GM23338 (cell line): ENCODE measurements at regions not wholly inside any gene's neighbourhood (a gene's known extent, or its start where the extent isn't known, plus 50 kb on each side); places are given as distances from the start of the nearest gene placed in this dataset.

Experiments used
- ATAC-seq: fragments of 200-7000 bp; cut with Tn5 transposase; 3 replicates; pipeline ENCODE4 v1.9.1; 2020
- DNase-seq: peaks from one replicate; pipeline ENCODE4 v3.0.0-alpha.2; 2015; ENCODE audit warnings: low spot score
- H2AFZ ChIP-seq: fragments of 200-600 bp; sonication (generic); 2 replicates; pipeline ENCODE4 v1.8.0; 2016; ENCODE audit warnings: antibody characterized with exemption, mild to moderate bottlenecking, moderate library complexity
- H3F3A ChIP-seq: fragments of 200-600 bp; sonication (generic); replicated peaks from 2 replicates; pipeline ENCODE4 v1.8.0; 2017; ENCODE audit warnings: antibody characterized with exemption, mixed run types, low read depth
- H3K27ac ChIP-seq: fragments of 200-600 bp; sonication (generic); 2 replicates; pipeline ENCODE4 v1.6.1; 2016; ENCODE audit warnings: low read depth
- H3K27me3 ChIP-seq: fragments of 200-600 bp; sonication (generic); 2 replicates; pipeline ENCODE4 v1.8.0; 2016; ENCODE audit warnings: mild to moderate bottlenecking, mixed run types, moderate library complexity; ENCODE audit not compliant: insufficient read depth
- H3K36me3 ChIP-seq: fragments of 200-600 bp; sonication (generic); 2 replicates; pipeline ENCODE4 v1.8.0; 2016; ENCODE audit warnings: mild to moderate bottlenecking; ENCODE audit not compliant: insufficient read depth
- H3K4me1 ChIP-seq: fragments of 200-600 bp; sonication (generic); 2 replicates; pipeline ENCODE4 v1.8.0; 2016; ENCODE audit warnings: mild to moderate bottlenecking, moderate library complexity; ENCODE audit not compliant: insufficient read depth
- H3K4me2 ChIP-seq: fragments of 200-600 bp; sonication (generic); 2 replicates; pipeline ENCODE4 v1.7.1; 2017; ENCODE audit warnings: mixed run types
- H3K4me3 ChIP-seq: fragments of 200-600 bp; sonication (generic); 2 replicates; pipeline ENCODE4 v1.6.1; 2016; ENCODE audit warnings: mixed run types
- H3K79me2 ChIP-seq: fragments of 200-600 bp; sonication (generic); replicated peaks from 2 replicates; pipeline ENCODE4 v1.8.0; 2017; ENCODE audit warnings: mild to moderate bottlenecking; ENCODE audit not compliant: insufficient read depth
- H3K9me2 ChIP-seq: fragments of 200-600 bp; sonication (generic); 2 replicates; pipeline ENCODE4 v1.8.0; 2017; ENCODE audit not compliant: insufficient read depth
- H4K20me1 ChIP-seq: fragments of 200-600 bp; sonication (generic); replicated peaks from 2 replicates; pipeline ENCODE4 v1.8.0; 2017; ENCODE audit warnings: mild to moderate bottlenecking; ENCODE audit not compliant: insufficient read depth
- H3K27ac Mint-ChIP-seq: 2 replicates; pipeline ENCODE4 v1.8.0; 2020; ENCODE audit warnings: inconsistent platforms, mild to moderate bottlenecking, moderate library complexity, mixed read lengths
- H3K27me3 Mint-ChIP-seq: 3 replicates; pipeline ENCODE4 v1.8.0; 2022; ENCODE audit warnings: low read depth, mild to moderate bottlenecking, moderate library complexity, mixed read lengths, inconsistent platforms; ENCODE audit not compliant: insufficient read depth, poor library complexity
- H3K36me3 Mint-ChIP-seq: 3 replicates; pipeline ENCODE4 v1.8.0; 2021; ENCODE audit warnings: low read depth, mild to moderate bottlenecking, inconsistent platforms, moderate library complexity, mixed read lengths
- H3K4me1 Mint-ChIP-seq: 3 replicates; pipeline ENCODE4 v1.8.0; 2020; ENCODE audit warnings: mild to moderate bottlenecking, inconsistent platforms, mixed read lengths
- H3K4me3 Mint-ChIP-seq: 3 replicates; pipeline ENCODE4 v1.8.0; 2021; ENCODE audit warnings: moderate library complexity, mild to moderate bottlenecking, inconsistent platforms, mixed read lengths
- H3K9me3 Mint-ChIP-seq: 3 replicates; pipeline ENCODE4 v1.8.0; 2020; ENCODE audit warnings: moderate library complexity, mild to moderate bottlenecking, inconsistent platforms, mixed read lengths
- CREB1 ChIP-seq: fragments of 250-450 bp; sonication (Bioruptor Pico); IDR thresholded peaks from 2 replicates; pipeline ENCODE4 v1.5.0; 2020; ENCODE audit warnings: low read depth, mild to moderate bottlenecking, moderate library complexity
- CTCF ChIP-seq, 2 experiments: fragments of 200-600 bp in 1 of 2; sonication (generic) in 1 of 2; conservative IDR thresholded peaks; 2 replicates each; pipeline versions ENCODE4 v1.5.1 to v1.6.1; 2016 to 2017; ENCODE audit warnings: antibody characterized with exemption in 2 of 2, low read depth in 2 of 2, mild to moderate bottlenecking in 2 of 2, moderate library complexity in 1 of 2
- ETS1 ChIP-seq: IDR thresholded peaks from 2 replicates; pipeline ENCODE4 v1.6.1; 2016; ENCODE audit warnings: antibody characterized with exemption
- EZH2phosphoT487 ChIP-seq: fragments of 200-600 bp; sonication (generic); IDR thresholded peaks from one replicate; pipeline ENCODE4 v1.8.1; 2018; ENCODE audit warnings: antibody characterized with exemption; ENCODE audit not compliant: unreplicated experiment
- JUNB ChIP-seq: IDR thresholded peaks from one replicate; pipeline ENCODE4 v1.6.1; 2016; ENCODE audit warnings: antibody characterized with exemption; ENCODE audit not compliant: unreplicated experiment
- NANOG ChIP-seq: IDR thresholded peaks from 2 replicates; pipeline ENCODE4 v1.6.1; 2016; ENCODE audit warnings: antibody characterized with exemption, borderline replicate concordance
- POLR2AphosphoS5 ChIP-seq: IDR thresholded peaks from 2 replicates; pipeline ENCODE4 v1.6.1; 2016; ENCODE audit warnings: antibody characterized with exemption, low read depth
- ZNF114 ChIP-seq: fragments of 250-450 bp; sonication (Bioruptor Pico); IDR thresholded peaks from 2 replicates; pipeline ENCODE4 v1.5.0; 2020; ENCODE audit warnings: mild to moderate bottlenecking, moderate library complexity
- ZNF331 ChIP-seq: fragments of 250-450 bp; sonication (Bioruptor Pico); IDR thresholded peaks from 2 replicates; pipeline ENCODE4 v1.5.0; 2020; ENCODE audit warnings: low read depth, mild to moderate bottlenecking, moderate library complexity

DNA sequence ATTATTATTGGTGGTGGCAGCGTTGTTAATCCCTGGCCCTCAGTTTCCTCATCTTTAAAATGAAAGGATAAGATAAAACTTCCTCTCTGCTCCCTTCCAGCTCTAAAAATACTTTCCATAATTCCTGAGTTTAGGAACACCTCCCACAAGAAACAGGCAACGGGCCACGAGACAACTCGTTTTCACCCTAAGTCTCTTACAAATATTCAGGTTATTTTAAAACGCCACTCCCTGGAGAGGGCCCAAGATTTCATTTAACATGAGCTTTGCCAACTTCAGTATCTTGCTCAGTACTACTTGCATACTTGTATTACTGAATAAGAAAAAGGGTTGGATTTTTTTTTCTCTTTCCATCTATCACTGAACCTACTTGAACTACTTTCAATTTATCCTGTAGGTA, 611.1 kb upstream of the FANCL start (continued):
- no peak for TF ChIP-seq CTCF (conservative IDR thresholded peaks at IDR 0.05; ENCODE audit: low read depth in 2 of 2)

- peaks cover 19% of the 10 kb centered on the region for H3K4me1 Mint-ChIP-seq
- H3K36me3 Mint-ChIP-seq, result no peaks in the 10 kb centered on the region
- H3K9me3 Mint-ChIP-seq, result no peaks in the 10 kb centered on the region
- no peak overlapping the region for H3K4me3 Mint-ChIP-seq
- Histone ChIP-seq H3F3A (no peaks in the 10 kb centered on the region), H3K36me3 (no peaks in the 10 kb centered on the region), H3K27me3 (no peaks in the 10 kb centered on the region), H3K4me1 (peaks cover 13% of the 10 kb centered on the region; the same call in 1 of the 2 replicates), H3K79me2 (no peaks in the 10 kb centered on the region), H3K4me3 (no peak overlapping the region), H3K4me2 (no peak overlapping the region), H3K27ac (no peak overlapping the region), H2AFZ (no peak overlapping the region), H4K20me1 (no peaks in the 10 kb centered on the region), H3K9me2 (no peaks in the 10 kb centered on the region)
- no peak for DNase-seq
- no peak for ATAC-seq
- no peak for TF ChIP-seq ETS1
- no peak for TF ChIP-seq EZH2phosphoT487
- TF ChIP-seq ZNF331 (CRISPR knock-in tag), result no peak
- TF ChIP-seq CTCF (conservative IDR thresholded peaks at IDR 0.05; ENCODE audit: low read depth in 2 of 2), result peak in 1 of 2 experiments; percentile 31; a peak in 2 of 4 replicates
- TF ChIP-seq NANOG, result no peak
- H3K27ac Mint-ChIP-seq, result no peak overlapping the region
- H3K27me3 Mint-ChIP-seq, result no peaks in the 10 kb centered on the region
Measured at GRCh38 chr2:58851598-58851997, 610.5 kb upstream of the FANCL start.

DNA sequence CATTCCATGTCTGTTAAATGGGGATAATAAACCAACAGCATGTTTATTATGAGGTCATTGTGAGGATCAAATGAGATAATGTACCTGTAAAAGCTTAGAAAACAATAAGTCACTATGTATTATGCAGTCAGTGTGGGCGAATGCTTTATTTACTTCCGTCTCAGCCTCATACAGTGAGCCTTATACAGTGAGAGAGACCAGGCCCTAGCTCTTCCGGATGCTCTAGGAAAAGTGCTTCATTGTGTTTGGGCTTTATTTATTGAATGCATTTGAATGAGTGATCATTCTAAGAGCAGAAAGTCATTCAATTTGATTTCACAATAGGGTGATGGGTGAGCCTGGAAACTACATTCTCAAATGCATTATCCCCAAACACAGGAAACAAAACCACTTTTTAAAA, 603.9 kb upstream of the FANCL start:
- no peaks in the 10 kb centered on the region for H4K20me1 ChIP-seq
- no peak; the same call in 2 of the 3 replicates for ATAC-seq
- H3K4me1 ChIP-seq, result peaks cover 10% of the 10 kb centered on the region
- H2AFZ ChIP-seq, result no peak overlapping the region
- H3K79me2 ChIP-seq, result no peaks in the 10 kb centered on the region
- no peak overlapping the region for H3K4me3 Mint-ChIP-seq
- no peak overlapping the region for H3K27ac ChIP-seq
- H3K36me3 ChIP-seq, result no peaks in the 10 kb centered on the region
- no peak for DNase-seq
- no peaks in the 10 kb centered on the region for H3K27me3 ChIP-seq
- no peaks in the 10 kb centered on the region for H3K9me3 Mint-ChIP-seq
- H3K4me2 ChIP-seq, result no peak overlapping the region
- no peak overlapping the region for H3K4me3 ChIP-seq
- H3K9me2 ChIP-seq, result no peaks in the 10 kb centered on the region
- H3K4me1 Mint-ChIP-seq, result peaks cover 7% of the 10 kb centered on the region
- no peaks in the 10 kb centered on the region for H3K36me3 Mint-ChIP-seq
- peaks cover 2% of the 10 kb centered on the region for H3K27me3 Mint-ChIP-seq
- H3F3A ChIP-seq, result no peaks in the 10 kb centered on the region
- H3K27ac Mint-ChIP-seq, result no peak overlapping the region
- TF ChIP-seq CTCF (conservative IDR thresholded peaks at IDR 0.05; ENCODE audit: low read depth in 2 of 2) (no peak), EZH2phosphoT487 (no peak), ZNF114 (CRISPR knock-in tag) (no peak), CREB1 (CRISPR knock-in tag) (no peak), POLR2AphosphoS5 (no peak), JUNB (no peak)
